Tibial nerve (tissue), 3 donors: ENCODE measurements at regions not wholly inside any gene's neighbourhood (a gene's known extent, or its start where the extent isn't known, plus 50 kb on each side); places are given as distances from the start of the nearest gene placed in this dataset.

Experiments
- CTCF ChIP-seq, 5 experiments: fragments of 200-600 bp in 3 of 5; fragments of 450-650 bp in 2 of 5; sonication (generic) in 3 of 5; IDR thresholded peaks; one replicate each; pipeline ENCODE4 v1.5.1; 2016 to 2019; ENCODE audit warnings: antibody characterized with exemption in 5 of 5, mild to moderate bottlenecking in 3 of 5, moderate library complexity in 2 of 5
- POLR2A ChIP-seq, 2 donors: fragments of 450-650 bp; IDR thresholded peaks; one replicate each; pipeline ENCODE4 v1.6.1; 2017; ENCODE audit warnings: antibody characterized with exemption in 2 of 2, mild to moderate bottlenecking in 2 of 2, moderate library complexity in 2 of 2

GRCh38 chr5:123906698-123907295, 394.8 kb downstream of the CSNK1G3 start:
- TF ChIP-seq CTCF (IDR thresholded peaks at IDR 0.05) (no peak), POLR2A (IDR thresholded peaks at IDR 0.05) (no peak)
